ENCODE measurements at regions not wholly inside any gene's neighbourhood (a gene's known extent, or its start where the extent isn't known, plus 50 kb on each side); places are given as distances from the start of the nearest gene placed in this dataset.
A peak's percentile ranks its signal among the peaks of the same experiment; 100 is the strongest.

GRCh38 chr19:29372461-29372860 lies 153.3 kb upstream of the VSTM2B start:
- no peak for DNase-seq (ENCODE audit: low spot score)

- DNase-seq (ENCODE audit: low spot score): peak; percentile 52
Measured at GRCh38 chr19:29372921-29373797, 152.6 kb upstream of the VSTM2B start.

GRCh38 chr19:29375429-29376119 lies 150.2 kb upstream of the VSTM2B start:
- DNase-seq (ENCODE audit: low spot score): no peak

DNA sequence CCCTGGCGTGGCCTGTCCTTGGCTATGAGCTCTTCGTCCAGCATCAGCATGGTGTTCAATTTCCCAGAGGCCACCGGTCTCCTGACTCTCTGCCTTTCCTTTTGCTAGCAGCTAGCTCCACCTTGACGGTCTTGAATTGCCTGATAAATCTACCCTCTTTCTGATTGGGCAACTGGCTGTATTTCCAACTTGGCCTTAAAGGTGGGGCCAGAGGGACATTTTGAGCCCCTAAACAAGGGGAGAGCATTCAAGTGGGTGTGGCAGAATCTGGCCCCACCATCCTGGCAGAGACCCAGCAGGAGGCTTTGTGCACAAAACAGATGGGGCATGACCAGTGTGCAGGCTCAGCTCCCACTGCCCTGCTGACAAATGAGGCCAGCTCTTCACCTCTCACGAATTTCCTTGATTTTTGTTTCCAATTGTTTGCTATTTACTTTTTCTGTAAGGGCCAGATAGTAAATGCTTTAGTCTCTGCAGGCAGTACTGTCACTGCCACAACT lies 148.9 kb upstream of the VSTM2B start:
- no peak for DNase-seq (ENCODE audit: low spot score)

DNA sequence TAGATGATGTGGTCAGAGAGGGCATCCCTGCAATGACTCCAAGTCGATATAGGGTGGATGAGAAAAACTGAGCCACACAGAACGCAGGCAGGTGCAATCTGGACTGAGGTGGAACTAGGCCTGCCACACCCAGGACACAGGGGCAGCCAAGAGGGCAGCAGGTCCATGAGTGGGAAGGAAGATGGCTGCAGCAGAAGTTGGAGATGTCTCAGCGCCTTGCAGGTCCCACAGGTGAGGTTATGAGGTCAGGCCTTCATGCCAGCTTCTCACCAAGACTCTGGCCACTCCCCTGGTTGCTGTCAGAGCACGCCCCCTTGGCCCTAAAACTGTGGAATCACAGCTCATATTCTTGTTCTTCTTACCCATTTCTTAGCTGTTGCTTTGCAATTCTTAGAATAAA lies 147.7 kb upstream of the VSTM2B start:
- DNase-seq (ENCODE audit: low spot score): no peak

- DNase-seq (ENCODE audit: low spot score): no peak
Measured at GRCh38 chr19:29378543-29379080, 147.2 kb upstream of the VSTM2B start.

- no peak for DNase-seq (ENCODE audit: low spot score)
Measured at GRCh38 chr19:29379257-29380021, 146.4 kb upstream of the VSTM2B start.

DNA sequence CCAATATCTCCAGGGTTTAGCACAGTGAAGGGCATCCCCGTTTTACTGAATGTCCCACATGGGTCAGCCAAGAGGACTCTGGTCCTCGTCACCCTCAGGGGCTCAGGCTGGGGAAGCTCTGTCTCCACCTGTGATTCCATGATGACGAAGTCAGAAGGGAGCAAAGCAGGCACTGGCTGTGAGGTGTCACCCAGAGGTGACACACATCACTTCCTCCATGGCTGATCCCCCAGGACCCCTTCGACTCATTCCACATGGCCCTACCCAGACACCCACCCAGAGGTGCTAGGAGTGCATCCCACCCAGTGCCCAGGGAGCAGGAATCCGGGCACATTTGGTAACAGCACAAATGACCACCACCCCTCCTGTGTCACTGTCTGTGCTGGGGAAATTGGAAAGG lies 145.2 kb upstream of the VSTM2B start:
- DNase-seq (ENCODE audit: low spot score): no peak

DNA sequence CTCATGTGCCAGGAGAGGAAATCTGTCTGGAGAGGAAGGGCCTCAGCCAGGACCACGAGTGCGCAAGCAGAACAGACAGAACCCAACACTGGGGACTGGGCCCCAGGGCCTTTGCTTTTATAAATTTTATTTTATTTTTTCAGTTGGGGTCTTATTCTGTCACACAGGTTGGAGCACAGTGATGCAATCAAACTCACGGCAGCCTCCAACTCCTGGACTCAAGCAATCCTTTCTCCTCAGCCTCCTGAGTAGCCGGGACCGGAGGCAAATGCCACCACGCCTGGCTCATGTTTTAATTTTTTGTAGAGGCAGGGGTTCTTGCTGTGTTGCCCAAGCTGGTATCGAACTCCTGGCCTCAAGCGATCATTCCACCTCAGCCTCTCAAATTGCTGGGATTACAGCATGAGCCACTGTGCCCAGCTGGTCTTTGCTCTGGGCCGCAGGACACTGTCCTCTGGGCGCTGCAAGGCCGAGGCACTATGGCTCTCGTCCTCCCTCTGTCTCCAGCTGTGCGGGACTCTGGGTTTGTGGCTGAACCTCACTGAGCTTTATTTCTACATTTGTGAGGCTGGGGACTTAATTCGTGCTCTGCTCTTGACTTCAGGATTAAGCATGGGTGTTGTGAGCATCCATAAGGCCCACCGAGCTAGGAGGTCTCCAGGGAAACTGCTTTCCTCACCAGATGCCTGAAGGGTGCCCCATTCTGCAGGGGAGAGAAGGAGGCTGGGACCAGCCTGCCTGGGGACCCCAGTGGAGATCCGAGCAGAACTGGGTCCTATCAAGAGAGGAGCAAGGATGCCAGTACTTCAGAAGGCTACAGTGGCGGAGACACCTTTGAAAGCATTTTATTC lies 144.2 kb upstream of the VSTM2B start:
- no peak for DNase-seq (ENCODE audit: low spot score)

DNA sequence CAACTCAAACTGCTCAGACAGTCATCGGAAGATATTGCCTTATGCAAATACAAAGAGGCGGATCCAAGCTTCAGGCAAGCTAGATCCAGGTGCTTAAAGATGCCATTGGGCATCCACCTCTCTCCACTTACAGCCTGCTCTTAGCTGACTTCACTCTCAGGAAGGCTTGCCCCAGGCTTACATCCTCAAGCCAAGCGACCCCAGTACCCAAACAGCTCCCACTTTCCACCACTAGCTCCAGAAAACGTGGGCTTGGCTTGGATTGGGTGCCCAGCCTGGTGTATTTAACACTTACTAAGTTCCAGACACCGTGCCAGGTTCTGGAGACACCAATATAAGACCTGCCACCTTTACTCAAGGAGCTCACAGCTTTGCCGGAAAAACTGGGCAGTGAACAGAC lies 142.1 kb upstream of the VSTM2B start:
- DNase-seq (ENCODE audit: low spot score): no peak

DNA sequence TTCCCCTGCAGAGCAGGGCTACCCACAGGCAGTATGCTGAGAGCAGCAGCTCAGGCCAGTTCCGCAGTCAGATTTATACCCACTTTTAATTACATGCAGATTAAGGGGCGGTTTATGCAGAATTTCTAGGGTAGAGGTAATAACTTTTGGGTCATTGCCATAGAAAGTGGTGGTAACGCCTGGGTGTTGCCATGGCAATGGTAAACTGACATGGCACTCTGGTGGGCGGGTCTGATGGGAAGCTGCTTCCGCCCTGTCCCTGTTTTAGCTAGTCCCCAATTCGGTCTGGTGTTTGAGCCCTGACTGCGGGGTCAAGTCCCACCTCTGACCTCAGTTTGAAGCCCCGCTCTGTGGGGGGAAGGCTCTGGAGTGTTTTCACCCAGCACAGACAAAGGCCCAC lies 141.1 kb upstream of the VSTM2B start:
- DNase-seq (ENCODE audit: low spot score): no peak

DNA sequence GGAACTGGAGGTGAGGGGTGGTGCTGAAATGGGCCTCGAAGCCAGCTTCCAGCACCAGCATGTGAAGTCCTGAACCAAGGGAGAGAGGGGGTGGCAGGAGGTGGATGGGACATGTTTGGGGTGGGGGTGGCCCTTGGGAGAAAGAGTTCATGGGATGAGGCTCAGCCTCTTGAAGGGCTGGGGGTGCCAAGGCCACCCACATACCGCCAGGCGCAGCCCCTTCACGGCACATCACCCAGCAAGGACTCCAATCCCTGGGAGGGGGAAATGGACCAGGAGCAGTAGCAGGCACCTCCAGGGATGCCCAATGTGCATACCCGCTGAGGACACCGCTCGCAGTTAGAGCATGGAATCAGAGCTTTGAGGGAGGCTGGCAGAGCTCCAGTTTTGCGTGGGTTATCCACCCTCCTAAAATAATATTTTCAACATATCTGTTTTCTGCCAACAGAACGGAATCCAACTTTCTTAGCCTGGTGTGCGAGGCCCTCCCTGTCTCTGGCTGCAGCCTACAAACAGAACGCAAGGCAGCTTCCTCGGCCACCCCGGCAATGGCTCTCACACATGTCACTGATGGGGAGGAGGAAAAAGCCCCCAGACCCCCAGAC lies 140.5 kb upstream of the VSTM2B start:
- no peak for DNase-seq (ENCODE audit: low spot score)

- DNase-seq (ENCODE audit: low spot score): no peak
Measured at GRCh38 chr19:29386970-29387369, 138.8 kb upstream of the VSTM2B start.

DNA sequence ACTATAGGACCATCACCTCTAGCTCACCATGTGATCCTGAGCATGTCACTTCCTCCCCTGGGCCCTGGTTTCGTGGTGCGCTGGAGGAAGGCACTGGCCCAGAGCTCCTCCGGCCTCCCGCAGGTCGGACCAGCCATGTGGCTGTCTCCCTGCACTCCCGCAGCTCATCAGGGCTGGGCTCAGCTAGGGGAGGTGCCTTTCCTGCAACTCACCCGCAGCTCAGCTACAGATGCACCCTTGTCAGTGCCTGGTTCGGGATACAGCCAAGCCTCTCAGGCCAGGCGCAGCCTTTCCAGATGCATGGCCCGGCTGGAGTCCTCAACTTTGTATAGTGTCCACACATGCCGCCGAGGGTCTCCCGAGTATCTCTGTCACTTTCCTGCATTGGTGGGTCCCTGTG lies 138.2 kb upstream of the VSTM2B start:
- DNase-seq (ENCODE audit: low spot score): no peak

- peak; percentile 97 for DNase-seq (ENCODE audit: low spot score)
Measured at GRCh38 chr19:29389495-29389894, 136.3 kb upstream of the VSTM2B start.

DNA sequence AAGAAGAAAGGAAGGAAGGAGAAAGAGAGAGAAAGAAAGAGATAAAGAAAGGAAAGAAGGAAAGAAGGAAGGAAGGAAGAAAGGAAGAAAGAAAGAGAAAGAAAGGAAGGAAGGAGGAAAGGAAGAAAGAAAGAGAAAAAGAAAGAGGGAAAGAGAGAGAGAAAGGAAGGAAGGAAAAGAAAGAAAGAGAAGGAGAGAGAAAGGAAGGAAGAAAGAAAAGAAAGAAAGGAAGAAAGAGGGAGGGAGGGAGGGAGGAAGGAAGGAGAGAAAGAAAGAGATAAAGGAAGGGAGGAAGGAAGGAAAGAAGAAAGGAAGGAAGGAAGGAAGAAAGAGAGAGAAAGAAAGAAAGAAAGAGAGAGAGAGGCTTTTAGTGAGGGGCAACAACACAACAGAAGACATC lies 135.1 kb upstream of the VSTM2B start:
- no peak for DNase-seq (ENCODE audit: low spot score)

GRCh38 chr19:29393915-29394460 lies 131.8 kb upstream of the VSTM2B start:
- no peak for DNase-seq (ENCODE audit: low spot score)

DNA sequence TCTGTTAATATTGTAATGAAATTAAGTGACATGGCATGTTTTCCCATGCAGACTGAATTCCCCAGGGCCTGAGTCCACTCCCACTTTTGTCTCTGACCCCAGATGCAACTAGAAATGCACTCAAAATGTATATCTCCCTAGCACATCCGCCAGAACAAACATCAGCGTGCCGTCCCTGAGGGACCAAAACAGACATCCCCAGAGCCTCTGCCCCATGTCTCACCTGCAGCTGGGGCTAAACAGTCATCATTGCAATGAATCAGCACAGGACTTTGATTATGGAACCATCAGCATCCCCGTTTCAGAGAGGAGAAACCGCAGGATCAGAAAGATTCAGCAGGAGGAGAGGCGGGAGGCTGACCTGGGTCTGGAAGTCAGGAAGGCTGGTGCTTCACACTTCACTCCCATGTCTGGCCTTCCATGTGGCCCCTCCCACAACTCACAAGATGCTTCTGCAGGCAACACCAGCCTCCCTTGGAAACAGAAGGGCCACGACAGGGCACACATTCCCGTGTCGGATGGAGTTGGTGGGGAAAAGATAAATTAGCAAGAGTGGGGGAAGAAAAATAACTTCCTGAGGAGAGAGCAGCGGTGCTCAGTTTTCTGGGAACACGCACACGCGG lies 130.6 kb upstream of the VSTM2B start:
- no peak for DNase-seq (ENCODE audit: low spot score)

DNA sequence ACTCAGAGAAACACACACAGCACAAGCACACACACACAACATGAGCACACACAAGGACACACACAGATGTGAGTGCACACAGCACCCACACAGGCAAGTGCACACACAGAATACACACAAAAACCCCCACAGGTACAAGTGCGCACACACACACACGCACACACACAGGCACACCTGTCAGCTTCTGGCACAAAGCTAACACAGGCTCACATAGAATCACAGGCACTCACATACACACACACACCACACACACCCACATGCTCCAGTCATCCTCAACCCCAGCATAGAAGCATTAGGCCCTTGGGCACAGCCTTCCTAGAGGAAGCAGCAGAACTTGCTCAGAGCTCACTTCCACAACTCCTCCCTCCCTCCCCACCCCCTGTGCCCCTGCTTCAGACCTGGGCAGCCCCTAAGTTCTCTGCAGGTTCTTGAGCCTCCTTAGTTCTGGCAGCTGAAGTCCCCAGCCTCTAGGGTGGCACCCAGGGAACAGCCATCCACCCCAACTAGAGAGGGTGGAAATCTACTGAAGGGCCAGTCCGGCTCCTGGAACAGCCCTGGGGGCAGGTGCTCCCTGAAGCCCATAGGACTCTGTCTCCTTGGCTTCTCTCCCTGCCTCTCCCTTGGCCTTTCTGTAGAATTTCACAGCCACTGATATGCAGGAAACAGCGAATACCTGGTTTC lies 129.9 kb upstream of the VSTM2B start:
- no peak for DNase-seq (ENCODE audit: low spot score)

DNA sequence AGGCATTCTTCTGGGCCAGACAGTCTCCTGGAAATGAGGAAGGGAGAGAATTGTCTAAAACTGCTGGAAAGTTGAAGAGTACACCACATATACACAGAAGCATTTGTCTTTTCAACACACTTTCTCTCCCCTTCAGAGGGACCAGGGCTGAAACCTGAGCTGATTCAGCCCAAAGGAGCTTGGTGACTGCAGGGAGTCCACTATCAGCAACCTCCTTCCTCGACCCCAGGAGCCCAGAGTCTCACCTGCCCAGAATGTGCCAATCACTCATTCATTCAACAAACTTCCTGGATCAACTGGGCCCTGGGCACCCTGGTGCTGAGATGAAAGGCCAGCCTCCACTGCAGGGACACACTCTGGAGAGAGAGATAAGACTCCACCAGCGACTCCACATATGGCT lies 128.9 kb upstream of the VSTM2B start:
- no peak for DNase-seq (ENCODE audit: low spot score)
